K562 (cell line): ENCODE measurements at regions not wholly inside any gene's neighbourhood (a gene's known extent, or its start where the extent isn't known, plus 50 kb on each side); places are given as distances from the start of the nearest gene placed in this dataset.

ENCODE experiments used
- ASH1L ChIP-seq: fragments of 450-650 bp; IDR thresholded peaks from 2 replicates; pipeline ENCODE4 v1.6.1; 2018; ENCODE audit warnings: borderline replicate concordance, mild to moderate bottlenecking, low read depth; ENCODE audit not compliant: partially characterized antibody
- ELF1 ChIP-seq: fragments of 200-800 bp; sonication (Bioruptor generic); IDR thresholded peaks from 2 replicates; pipeline ENCODE4 v1.6.1; 2016; ENCODE audit warnings: missing genetic modification characterization, missing compliant biosample characterization
- GABPA ChIP-seq: fragments of 200-800 bp; sonication (Bioruptor generic); conservative IDR thresholded peaks from 2 replicates; pipeline ENCODE4 v1.6.1; 2016; ENCODE audit warnings: low read depth, missing genetic modification characterization, missing compliant biosample characterization
- HDAC1 ChIP-seq, 2 experiments: fragments of 450-650 bp; IDR thresholded peaks; 2 replicates each; pipeline ENCODE4 v1.6.1; 2016 to 2017; ENCODE audit warnings: inconsistent platforms in 1 of 2, mild to moderate bottlenecking in 1 of 2, moderate library complexity in 1 of 2
- MLLT1 ChIP-seq, 2 experiments: fragments of 450-650 bp; IDR thresholded peaks; 2 replicates each; pipeline ENCODE4 v1.6.1; 2016
- POLR2G ChIP-seq: fragments of 200-400 bp; formaldehyde crosslinking; IDR thresholded peaks from 2 replicates; pipeline ENCODE4 v1.6.1; 2017; ENCODE audit warnings: low read depth, mild to moderate bottlenecking, antibody characterized with exemption, low read length, moderate library complexity
- PTTG1 ChIP-seq: fragments of 450-650 bp; IDR thresholded peaks from 2 replicates; pipeline ENCODE4 v1.6.1; 2016; ENCODE audit warnings: low read depth, mild to moderate bottlenecking, missing genetic modification characterization, missing compliant biosample characterization
- SRSF7 ChIP-seq: fragments of 200-400 bp; formaldehyde crosslinking; optimal IDR thresholded peaks from 2 replicates; pipeline ENCODE3; 2017; ENCODE audit warnings: mild to moderate bottlenecking, low read depth, low read length
- STAG1 ChIP-seq: sonication (generic); formaldehyde crosslinking; IDR thresholded peaks from 2 replicates; pipeline ENCODE4 v1.5.0; 2020; ENCODE audit warnings: missing genetic modification reagents, borderline replicate concordance
- ZBTB1 ChIP-seq: sonication (generic); formaldehyde crosslinking; IDR thresholded peaks from 2 replicates; pipeline ENCODE4 v1.8.1; 2023; ENCODE audit warnings: missing genetic modification reagents, low read depth, mild to moderate bottlenecking, borderline replicate concordance
- ZBTB40 ChIP-seq, 2 experiments: fragments of 450-650 bp in 1 of 2; sonication (generic) in 1 of 2; formaldehyde crosslinking in 1 of 2; IDR thresholded peaks; 2 replicates each; pipeline versions ENCODE4 v1.7.1 to v1.9.0; 2016 to 2022; ENCODE audit warnings: inconsistent platforms in 1 of 2, mild to moderate bottlenecking in 1 of 2, missing genetic modification reagents in 1 of 2
- ZHX1 ChIP-seq: fragments of 150-350 bp; conservative IDR thresholded peaks from 2 replicates; pipeline ENCODE4 v1.6.1; 2014; ENCODE audit warnings: low read length
- ZZZ3 ChIP-seq: fragments of 450-650 bp; IDR thresholded peaks from 2 replicates; pipeline ENCODE4 v1.6.1; 2016; ENCODE audit warnings: antibody characterized with exemption, mild to moderate bottlenecking, moderate library complexity

GRCh38 chr1:90850898-90851710 lies 134.0 kb upstream of the BARHL2 start (continued):
- TF ChIP-seq ZHX1 (no peak), ASH1L (no peak), STAG1 (CRISPR knock-in tag) (no peak), ZBTB1 (CRISPR knock-in tag) (no peak), ZBTB40 (IDR thresholded peaks at IDR 0.05) (no peak), ZBTB40 (CRISPR knock-in tag; IDR thresholded peaks at IDR 0.05) (no peak), HDAC1 (IDR thresholded peaks at IDR 0.05) (peak in 1 of 2 experiments; percentile 57; a peak in 2 of 4 replicates), ELF1 (tag) (no peak), POLR2G (peak; percentile 88), MLLT1 (IDR thresholded peaks at IDR 0.05) (no peak), SRSF7 (no peak), GABPA (tag) (no peak), PTTG1 (tag) (no peak), ZZZ3 (no peak)
